Mesenchymal stem cell (in vitro differentiated cells and primary cell): ENCODE measurements at regions not wholly inside any gene's neighbourhood (a gene's known extent, or its start where the extent isn't known, plus 50 kb on each side); places are given as distances from the start of the nearest gene placed in this dataset.

Source experiments
- DNase-seq: peaks from one replicate; pipeline ENCODE4 v3.0.0-alpha.2; 2013
- H2AFZ ChIP-seq: one replicate; pipeline ENCODE4 v1.6.1; 2013; ENCODE audit warnings: low read depth, mild to moderate bottlenecking, control low read depth, inconsistent platforms, low read length, moderate library complexity
- H2AK5ac ChIP-seq: 2 replicates; pipeline ENCODE4 v1.6.1; 2013; ENCODE audit warnings: low read length, moderate library complexity, mild to moderate bottlenecking, inconsistent platforms; ENCODE audit not compliant: severe bottlenecking
- H2BK120ac ChIP-seq: one replicate; pipeline ENCODE4 v1.6.1; 2013; ENCODE audit warnings: low read depth, mild to moderate bottlenecking, inconsistent platforms, low read length, moderate library complexity
- H2BK12ac ChIP-seq, 2 experiments: one replicate each; pipeline ENCODE4 v1.6.1; 2013; ENCODE audit warnings: inconsistent platforms in 2 of 2, low read length in 2 of 2, mild to moderate bottlenecking in 2 of 2, moderate library complexity in 2 of 2, control low read depth in 1 of 2
- H2BK15ac ChIP-seq: one replicate; pipeline ENCODE4 v1.6.1; 2013; ENCODE audit warnings: mild to moderate bottlenecking, low read depth, inconsistent platforms; ENCODE audit not compliant: poor library complexity, severe bottlenecking
- H2BK5ac ChIP-seq: 2 replicates; pipeline ENCODE4 v1.6.1; 2013; ENCODE audit warnings: low read depth, mild to moderate bottlenecking, low read length, control low read depth, inconsistent platforms; ENCODE audit not compliant: poor library complexity, severe bottlenecking
- H3K14ac ChIP-seq, 2 experiments: one replicate each; pipeline ENCODE4 v1.6.1; 2013; ENCODE audit warnings: inconsistent platforms in 2 of 2, low read length in 2 of 2, control low read depth in 1 of 2, mild to moderate bottlenecking in 1 of 2, moderate library complexity in 1 of 2
- H3K18ac ChIP-seq, 2 experiments: one replicate each; pipeline ENCODE4 v1.6.1; 2013; ENCODE audit warnings: inconsistent platforms in 2 of 2, low read length in 2 of 2, control low read depth in 1 of 2, low read depth in 1 of 2, mild to moderate bottlenecking in 1 of 2
- H3K23ac ChIP-seq, 2 experiments: one replicate each; pipeline ENCODE4 v1.6.1; 2013; ENCODE audit warnings: inconsistent platforms in 2 of 2, low read length in 2 of 2, mild to moderate bottlenecking in 2 of 2, moderate library complexity in 2 of 2, control low read depth in 1 of 2
- H3K27ac ChIP-seq: 2 replicates; pipeline ENCODE4 v1.5.1; 2013; ENCODE audit warnings: mild to moderate bottlenecking, moderate library complexity, low read length, control low read depth, inconsistent platforms; ENCODE audit not compliant: poor library complexity, severe bottlenecking
- H3K27me3 ChIP-seq, 2 experiments: 2 replicates each; pipeline versions ENCODE4 v1.6.1 to v1.7.0; 2013; ENCODE audit warnings: low read length in 2 of 2, mild to moderate bottlenecking in 2 of 2, moderate library complexity in 2 of 2, control low read depth in 1 of 2, inconsistent platforms in 1 of 2; ENCODE audit not compliant: control insufficient read depth in 1 of 2, insufficient read depth in 1 of 2
- H3K36me3 ChIP-seq, 2 experiments: 2 replicates each; pipeline versions ENCODE4 v1.6.1 to v1.7.0; 2013; ENCODE audit warnings: low read length in 2 of 2, control low read depth in 1 of 2, inconsistent platforms in 1 of 2, low read depth in 1 of 2, mild to moderate bottlenecking in 1 of 2; ENCODE audit not compliant: insufficient read depth in 2 of 2, control insufficient read depth in 1 of 2
- H3K4ac ChIP-seq, 2 experiments: one replicate each; pipeline ENCODE4 v1.6.1; 2013; ENCODE audit warnings: inconsistent platforms in 2 of 2, low read length in 2 of 2, mild to moderate bottlenecking in 2 of 2, moderate library complexity in 2 of 2, control low read depth in 1 of 2, low read depth in 1 of 2
- H3K4me1 ChIP-seq: 2 replicates; pipeline ENCODE4 v1.6.1; 2013; ENCODE audit warnings: low read depth, low read length, control low read depth; ENCODE audit not compliant: control insufficient read depth, insufficient read depth
- H3K4me2 ChIP-seq: 2 replicates; pipeline ENCODE4 v1.6.1; 2013; ENCODE audit warnings: low read length, mild to moderate bottlenecking, inconsistent platforms; ENCODE audit not compliant: poor library complexity, severe bottlenecking
- H3K4me3 ChIP-seq, 2 experiments: 2 replicates each; pipeline versions ENCODE4 v1.5.1 to v1.7.0; 2013; ENCODE audit warnings: low read length in 2 of 2, mild to moderate bottlenecking in 2 of 2, control low read depth in 1 of 2, low read depth in 1 of 2; ENCODE audit not compliant: insufficient read depth in 1 of 2
- H3K79me1 ChIP-seq: replicated peaks from 2 replicates; pipeline ENCODE4 v1.6.1; 2013; ENCODE audit warnings: mild to moderate bottlenecking, control low read depth, low read length, inconsistent platforms; ENCODE audit not compliant: poor library complexity, severe bottlenecking
- H3K9ac ChIP-seq: 2 replicates; pipeline ENCODE4 v1.7.0; 2013; ENCODE audit warnings: mild to moderate bottlenecking, low read length, moderate library complexity
- H3K9me3 ChIP-seq: 2 replicates; pipeline ENCODE4 v1.7.0; 2013; ENCODE audit warnings: mild to moderate bottlenecking, low read length; ENCODE audit not compliant: control insufficient read depth
- H4K8ac ChIP-seq: one replicate; pipeline ENCODE4 v1.6.1; 2013; ENCODE audit warnings: inconsistent platforms, mild to moderate bottlenecking, low read length, moderate library complexity
- H4K91ac ChIP-seq: one replicate; pipeline ENCODE4 v1.6.1; 2013; ENCODE audit warnings: mild to moderate bottlenecking, low read length, inconsistent platforms
- WGBS: methylation state at CpG from one replicate; pipeline ENCODE4 v1.1.7; 2013; ENCODE audit warnings: mixed read lengths; 5-methylcytosine and 5-hydroxymethylcytosine counted together

DNA sequence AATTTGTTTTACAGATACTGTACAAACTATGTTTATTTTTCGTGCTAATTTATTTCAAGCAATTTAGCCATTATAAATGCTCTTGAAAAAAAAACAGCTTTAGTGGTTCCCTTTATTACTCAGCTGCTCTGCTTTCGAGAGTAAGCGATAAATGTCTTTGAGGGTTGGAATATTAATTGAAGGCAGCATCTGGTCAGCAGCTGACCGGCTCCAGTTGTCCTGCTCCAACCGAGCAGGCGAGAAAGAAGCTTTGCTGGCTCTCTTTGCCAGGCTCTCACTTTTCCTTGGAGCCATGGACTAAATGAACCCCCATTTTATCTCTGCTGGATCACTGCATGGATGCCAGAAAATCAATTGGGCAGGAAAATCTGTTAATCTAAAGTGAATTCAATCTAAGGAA, 147.4 kb downstream of the LNPK start:
- Histone ChIP-seq H2BK15ac (no peak overlapping the region), H3K79me1 (no peaks in the 10 kb centered on the region), H3K23ac (no peak overlapping the region), H3K4ac (no peak overlapping the region), H3K4me2 (no peak overlapping the region), H3K27me3 (no peaks in the 10 kb centered on the region), H2BK120ac (no peak overlapping the region), H2AFZ (no peak overlapping the region), H2BK12ac (no peak overlapping the region), H3K4me1 (peaks cover 3% of the 10 kb centered on the region), H3K14ac (no peak overlapping the region), H3K9me3 (no peaks in the 10 kb centered on the region), H2BK5ac (no peak overlapping the region), H3K36me3 (no peaks in the 10 kb centered on the region), H2AK5ac (no peak overlapping the region), H4K8ac (no peak overlapping the region), H3K18ac (no peak overlapping the region), H3K9ac (no peak overlapping the region), H3K27ac (no peak overlapping the region), H4K91ac (no peak overlapping the region), H3K4me3 (no peak overlapping the region)
- no peak for DNase-seq
- 53% methylated on average over 5 of the region's 6 CpGs for WGBS

DNA sequence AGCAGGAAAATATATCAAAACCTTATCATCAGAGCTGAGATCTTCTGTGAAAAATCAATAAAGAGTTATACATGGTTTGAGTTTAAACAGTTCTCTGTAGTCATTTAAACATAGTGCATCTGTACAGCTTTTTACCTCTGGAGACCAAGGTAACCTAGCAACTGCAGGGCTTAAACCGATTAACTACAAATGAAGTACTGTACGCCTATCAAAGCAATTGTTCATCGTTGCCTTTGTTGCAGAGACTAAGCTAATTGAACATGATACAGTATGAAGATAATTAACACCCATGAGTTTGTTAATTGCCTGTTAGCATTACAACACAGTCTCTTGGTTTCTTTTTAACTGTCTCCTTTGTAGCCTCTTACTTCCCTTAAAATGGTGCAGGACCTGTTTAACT, 147.9 kb downstream of the LNPK start:
- H3K79me1 ChIP-seq: no peaks in the 10 kb centered on the region
- no peak overlapping the region for H2BK5ac ChIP-seq
- no peaks in the 10 kb centered on the region for H3K36me3 ChIP-seq
- 100% methylated on average over 1 of the region's 3 CpGs for WGBS
- no peak overlapping the region for H3K4me2 ChIP-seq
- H4K91ac ChIP-seq: no peak overlapping the region
- no peak overlapping the region for H2BK120ac ChIP-seq
- no peak overlapping the region for H3K4me3 ChIP-seq
- no peak overlapping the region for H2BK12ac ChIP-seq
- no peak for DNase-seq
- H3K27me3 ChIP-seq: no peaks in the 10 kb centered on the region
- H2AFZ ChIP-seq: no peak overlapping the region
- H3K9ac ChIP-seq: no peak overlapping the region
- H3K4me1 ChIP-seq: peaks cover 3% of the 10 kb centered on the region
- H2BK15ac ChIP-seq: no peak overlapping the region
- H2AK5ac ChIP-seq: no peak overlapping the region
- no peak overlapping the region for H3K14ac ChIP-seq
- no peak overlapping the region for H3K18ac ChIP-seq
- H4K8ac ChIP-seq: no peak overlapping the region
- no peak overlapping the region for H3K27ac ChIP-seq
- no peaks in the 10 kb centered on the region for H3K9me3 ChIP-seq
- no peak overlapping the region for H3K4ac ChIP-seq
- H3K23ac ChIP-seq: no peak overlapping the region

DNA sequence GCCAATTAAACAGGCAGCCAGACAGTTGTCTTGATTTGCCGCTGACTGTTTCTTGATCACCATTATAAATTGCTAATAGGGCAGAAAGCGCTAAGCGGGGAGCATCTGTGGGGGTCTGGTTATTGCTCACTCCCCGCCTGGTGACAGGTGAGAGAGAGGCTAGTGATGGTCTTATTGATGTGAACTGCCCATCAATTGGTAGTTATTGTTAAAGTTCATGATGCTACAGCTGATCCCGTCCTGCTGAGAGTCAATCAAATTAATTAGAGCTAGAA, 148.5 kb downstream of the LNPK start:
- H3K9ac ChIP-seq: no peak overlapping the region
- no peaks in the 10 kb centered on the region for H3K79me1 ChIP-seq
- no peaks in the 10 kb centered on the region for H3K27me3 ChIP-seq
- H3K36me3 ChIP-seq: no peaks in the 10 kb centered on the region
- no peak overlapping the region for H3K4me3 ChIP-seq
- H2AFZ ChIP-seq: no peak overlapping the region
- no peak overlapping the region for H3K4me2 ChIP-seq
- no peak overlapping the region for H2AK5ac ChIP-seq
- H3K4ac ChIP-seq: no peak overlapping the region
- no peak overlapping the region for H3K27ac ChIP-seq
- no peaks in the 10 kb centered on the region for H3K9me3 ChIP-seq
- H4K8ac ChIP-seq: no peak overlapping the region
- H4K91ac ChIP-seq: no peak overlapping the region
- no peak overlapping the region for H2BK120ac ChIP-seq
- H2BK12ac ChIP-seq: no peak overlapping the region
- no peak overlapping the region for H2BK15ac ChIP-seq
- 97% methylated on average over 4 of the region's 5 CpGs for WGBS
- H3K23ac ChIP-seq: no peak overlapping the region
- H3K14ac ChIP-seq: no peak overlapping the region
- H3K18ac ChIP-seq: no peak overlapping the region
- no peak for DNase-seq
- peaks cover 3% of the 10 kb centered on the region for H3K4me1 ChIP-seq
- no peak overlapping the region for H2BK5ac ChIP-seq

DNA sequence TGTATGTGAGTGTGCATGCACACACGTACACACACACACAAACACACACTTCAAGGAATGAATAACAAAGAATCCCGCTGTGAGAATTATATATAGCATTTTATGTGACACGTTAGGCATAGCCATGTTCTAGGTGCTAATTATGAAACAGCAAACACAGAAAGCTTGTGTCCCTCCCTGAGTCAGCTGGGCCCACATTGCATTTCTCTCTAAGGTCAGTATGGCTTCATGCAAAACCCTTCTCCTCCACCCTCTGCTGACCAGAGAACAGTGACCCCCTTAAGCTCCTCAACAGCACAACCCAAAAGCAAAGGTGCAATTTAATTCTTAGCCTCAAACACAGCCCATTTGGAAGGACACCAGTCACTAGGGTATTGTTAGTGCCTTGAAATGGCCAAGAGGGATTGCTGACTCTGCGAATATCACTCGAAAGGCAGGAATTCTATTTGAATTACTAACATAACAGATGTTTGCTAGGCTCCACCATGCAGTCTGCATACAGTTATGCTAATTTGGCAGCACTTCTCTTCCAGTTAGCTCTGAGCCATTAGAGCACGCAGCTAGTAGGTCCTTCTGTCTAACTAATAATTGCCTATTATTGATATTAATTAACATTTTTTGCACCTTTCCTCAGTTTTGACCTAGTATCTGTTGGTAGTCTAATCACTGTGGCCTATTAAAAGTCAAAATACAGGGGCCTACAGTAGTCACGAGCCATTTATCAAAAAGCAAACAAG, 149.0 kb downstream of the LNPK start:
- Histone ChIP-seq H4K8ac (no peak overlapping the region), H3K4me2 (no peak overlapping the region)

More for the DNA sequence above, 149.0 kb downstream of the LNPK start:
- H3K4me3 ChIP-seq: no peak overlapping the region
- no peak overlapping the region for H3K23ac ChIP-seq
- no peaks in the 10 kb centered on the region for H3K9me3 ChIP-seq
- no peak overlapping the region for H2BK12ac ChIP-seq
- no peak overlapping the region for H3K9ac ChIP-seq
- no peaks in the 10 kb centered on the region for H3K79me1 ChIP-seq
- H3K14ac ChIP-seq: no peak overlapping the region
- H3K18ac ChIP-seq: no peak overlapping the region
- no peak overlapping the region for H4K91ac ChIP-seq
- no peaks in the 10 kb centered on the region for H3K27me3 ChIP-seq
- H2BK5ac ChIP-seq: no peak overlapping the region
- H2BK120ac ChIP-seq: no peak overlapping the region
- H3K4ac ChIP-seq: no peak overlapping the region
- H3K4me1 ChIP-seq: peaks cover 3% of the 10 kb centered on the region
- no peaks in the 10 kb centered on the region for H3K36me3 ChIP-seq
- DNase-seq: no peak
- no peak overlapping the region for H2AK5ac ChIP-seq
- no peak overlapping the region for H2AFZ ChIP-seq
- H2BK15ac ChIP-seq: no peak overlapping the region
- no peak overlapping the region for H3K27ac ChIP-seq
- 81% methylated on average over 6 of the region's 7 CpGs for WGBS
